Caki2 (cell line): ENCODE measurements at regions not wholly inside any gene's neighbourhood (a gene's known extent, or its start where the extent isn't known, plus 50 kb on each side); places are given as distances from the start of the nearest gene placed in this dataset.

Experiments used
- DNase-seq: peaks from one replicate; pipeline ENCODE4 v3.0.0-alpha.2; 2015; ENCODE audit warnings: low read depth
- in situ Hi-C: cut with HindIII; loops from 2 replicates; pipeline ENCODE4 v1.10.0; 2016; ENCODE audit warnings: low sequenced_read_pairs, low pct_unique_long_range_greater_than_20kb, mixed read lengths

- no peak for DNase-seq
- in situ Hi-C loops, result no loop called here
Measured at GRCh38 chr12:126163984-126164383, 1098.7 kb downstream of the AACS start.

DNA sequence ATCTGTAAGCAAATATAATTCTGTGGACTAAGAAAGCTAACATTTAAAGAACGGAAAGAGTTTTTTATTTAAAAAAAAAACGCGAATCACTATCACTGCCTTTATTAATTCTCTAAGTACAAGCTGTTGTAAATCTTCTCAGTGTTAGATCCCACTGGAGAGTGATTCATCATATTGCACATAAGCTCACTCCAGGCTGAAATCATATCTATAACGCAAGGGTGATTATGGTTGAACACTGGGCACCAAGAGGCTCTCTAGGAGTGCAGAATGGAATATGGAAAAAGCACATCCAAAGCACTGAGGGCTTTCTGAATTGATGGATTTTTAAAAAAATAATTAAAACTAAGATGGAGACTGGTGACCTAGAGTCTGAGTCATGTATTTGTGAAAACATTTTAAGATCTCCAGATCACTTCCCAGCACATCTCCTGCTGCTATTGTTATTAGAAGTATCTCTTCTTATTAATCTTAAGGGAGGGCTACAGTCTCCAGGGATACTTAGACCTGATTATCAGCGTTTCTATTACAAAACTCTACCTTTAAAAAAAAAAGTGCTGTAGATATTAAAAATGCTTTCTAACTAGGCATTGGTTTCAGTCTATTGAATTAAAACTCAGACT lies 1106.8 kb downstream of the AACS start:
- DNase-seq, result no peak
- in situ Hi-C loops, result no loop called here

GRCh38 chr12:126182619-126183236 lies 1117.5 kb downstream of the AACS start:
- in situ Hi-C loops, result no loop called here
- no peak for DNase-seq

- in situ Hi-C loops, result no loop called here
Measured at GRCh38 chr12:126185025-126185424, 1119.8 kb downstream of the AACS start.

GRCh38 chr12:126189856-126190255 lies 1124.6 kb downstream of the AACS start:
- in situ Hi-C loops, result no loop called here
- DNase-seq, result no peak

More at GRCh38 chr12:126185025-126185424, 1119.8 kb downstream of the AACS start:
- DNase-seq, result no peak

GRCh38 chr12:126191031-126191891 lies 1126.0 kb downstream of the AACS start:
- in situ Hi-C loops, result no loop called here
- no peak for DNase-seq

DNA sequence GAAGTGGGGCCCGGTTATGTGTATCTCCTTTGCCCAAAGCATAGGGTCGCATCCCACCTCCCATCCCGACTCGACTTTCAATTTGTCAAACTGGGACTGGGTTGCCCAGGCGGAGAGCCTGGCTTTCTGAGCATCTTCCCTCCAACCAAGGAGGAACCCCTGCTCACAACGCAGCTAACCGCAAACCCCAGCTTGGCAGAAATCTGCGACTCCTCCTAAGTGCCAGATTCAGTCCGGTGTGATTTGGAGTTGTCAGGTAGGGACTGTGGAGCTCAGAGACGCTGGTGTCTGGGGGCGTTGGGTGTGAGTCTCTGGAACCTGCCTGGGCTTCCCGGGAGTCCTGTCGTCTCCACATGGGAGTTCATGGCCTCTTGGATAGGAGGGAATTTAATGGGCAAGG lies 1126.7 kb downstream of the AACS start:
- in situ Hi-C loops, result no loop called here
- no peak for DNase-seq

DNA sequence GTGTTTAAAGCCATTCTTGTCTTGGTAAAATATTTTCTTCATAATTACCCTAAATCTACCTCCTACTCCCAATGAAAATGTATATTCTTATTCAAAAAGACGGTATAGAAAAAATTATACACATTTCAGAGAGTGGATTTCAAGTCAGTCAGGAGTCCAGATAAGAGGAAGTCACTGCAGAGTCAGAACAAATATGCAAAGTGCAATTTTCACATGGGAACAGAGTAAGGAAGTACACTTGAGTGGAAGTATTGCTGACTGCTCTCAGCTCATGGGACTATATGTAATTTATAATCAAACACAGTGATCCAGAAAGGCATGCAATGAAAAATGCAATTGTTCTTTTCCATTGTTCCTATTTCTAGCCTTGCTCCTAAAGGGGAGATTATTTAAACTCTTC lies 1128.0 kb downstream of the AACS start:
- in situ Hi-C loops, result no loop called here
- DNase-seq, result no peak

DNA sequence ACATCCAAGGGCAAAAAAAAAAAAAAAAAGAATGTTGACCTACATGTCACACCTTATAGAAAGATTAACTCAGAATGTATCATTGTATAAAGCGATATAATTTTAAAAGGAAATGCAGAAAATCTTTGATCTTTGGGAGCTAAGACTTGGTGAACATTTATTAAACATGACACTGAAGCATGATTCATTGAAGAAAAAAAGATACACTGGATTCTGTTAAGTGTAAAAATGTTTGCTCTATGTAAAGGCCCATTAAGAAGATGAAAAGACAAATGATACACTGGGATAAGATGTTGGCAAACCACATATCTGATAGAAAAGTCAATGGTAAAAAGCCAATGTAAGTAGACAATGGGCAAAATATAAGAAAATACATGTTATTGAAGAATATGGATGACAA lies 1131.0 kb downstream of the AACS start:
- DNase-seq, result no peak
- in situ Hi-C loops, result no loop called here

DNA sequence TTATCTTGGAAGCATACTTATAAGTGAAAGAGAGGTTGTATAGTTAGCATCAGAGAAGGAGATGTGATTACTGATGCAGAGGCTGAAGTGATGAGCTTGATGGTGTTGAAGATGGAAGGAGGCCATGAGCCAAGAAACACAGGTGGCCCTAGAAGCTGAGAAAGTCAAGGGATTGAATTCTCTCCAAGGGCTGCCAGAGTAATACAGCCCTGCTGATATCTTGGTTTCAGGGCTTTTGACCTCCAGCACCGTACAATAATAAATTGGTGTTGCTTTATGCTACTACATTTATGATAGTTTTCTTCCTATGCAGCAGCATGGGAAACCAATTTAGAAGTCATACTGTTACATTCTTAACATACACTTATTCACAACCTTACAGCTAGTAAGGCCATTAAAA lies 1133.3 kb downstream of the AACS start:
- in situ Hi-C loops, result no loop called here
- DNase-seq, result no peak

DNA sequence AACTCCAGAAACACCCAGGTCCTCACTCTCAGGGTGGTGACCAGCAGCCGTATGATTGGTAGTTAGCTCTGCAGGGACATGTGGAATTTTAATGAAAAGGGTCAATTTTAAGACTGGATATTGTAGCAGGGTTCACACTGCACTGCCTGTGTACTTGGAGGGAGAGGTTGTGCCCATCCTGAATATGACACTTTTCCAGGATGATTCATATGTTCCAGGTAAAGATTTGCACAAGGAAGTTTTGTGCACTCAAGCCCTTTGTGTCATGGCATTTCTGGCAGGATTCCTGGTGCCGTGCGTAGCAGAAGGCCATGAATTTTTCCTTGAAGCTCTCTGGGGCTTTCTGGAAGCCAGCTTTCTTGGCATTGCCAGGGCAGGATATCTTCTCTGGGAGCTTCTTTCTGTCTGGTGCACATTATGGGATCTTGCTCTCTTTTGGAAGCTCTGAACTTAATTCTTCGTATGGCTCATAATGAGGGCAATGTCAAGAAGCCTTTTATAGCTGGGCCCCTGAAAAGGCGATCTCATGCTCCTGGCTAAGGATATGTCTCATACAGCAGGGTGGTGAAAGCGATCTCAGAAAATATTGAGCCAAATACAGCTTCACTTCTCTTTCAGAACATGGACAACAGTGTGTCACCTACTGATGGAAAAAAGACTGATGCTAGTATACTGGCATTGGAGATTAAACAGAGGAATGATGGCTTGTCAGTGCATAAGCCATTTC lies 1133.9 kb downstream of the AACS start:
- DNase-seq, result no peak
- in situ Hi-C loops, result no loop called here

DNA sequence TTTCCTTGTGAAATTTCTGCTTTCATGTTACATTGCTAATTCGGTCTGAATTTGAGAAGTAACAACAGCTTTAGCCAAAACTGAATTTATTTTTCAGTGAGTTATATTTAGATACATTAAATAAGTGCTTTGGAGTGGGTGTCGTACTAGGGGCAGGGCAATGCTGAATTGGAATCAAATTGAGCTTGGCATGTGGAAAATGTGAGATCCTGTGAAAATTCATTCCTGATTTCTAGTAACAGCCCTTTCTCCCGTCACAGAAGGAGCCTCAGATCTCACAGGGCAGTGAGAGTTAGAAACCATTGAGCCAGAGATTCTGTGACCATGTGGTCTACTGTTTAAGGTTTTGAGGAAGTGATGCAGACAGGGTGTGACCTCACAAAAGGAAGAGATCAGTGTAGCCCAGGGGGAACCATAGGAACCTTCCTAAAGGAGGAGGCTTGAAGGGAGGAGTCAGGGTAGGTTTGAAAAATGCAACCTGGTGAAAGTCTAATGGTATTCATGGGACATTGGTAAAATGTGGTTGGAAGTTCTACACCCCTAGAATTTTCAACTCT lies 1136.8 kb downstream of the AACS start:
- DNase-seq, result no peak
- in situ Hi-C loops, result no loop called here

DNA sequence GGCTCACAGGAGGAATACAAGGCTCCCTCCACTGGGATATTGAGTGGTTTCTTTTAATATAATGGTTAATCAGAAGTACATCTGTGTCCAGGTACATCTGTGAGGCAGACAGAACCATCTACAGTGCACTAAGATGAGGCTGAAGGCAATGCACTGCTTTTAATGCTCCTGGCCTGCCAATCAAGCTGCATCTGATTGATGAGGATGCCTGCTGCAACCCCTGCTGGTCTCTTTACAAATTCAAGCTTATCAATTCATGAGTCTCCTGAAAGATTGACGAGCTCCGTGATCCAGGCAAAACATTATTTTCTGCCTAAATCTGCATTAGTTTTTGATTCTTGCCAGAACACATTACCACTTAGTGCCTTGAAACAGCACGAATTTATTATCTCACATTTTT lies 1139.1 kb downstream of the AACS start:
- DNase-seq, result no peak
- in situ Hi-C loops, result no loop called here

GRCh38 chr12:126210026-126210425 lies 1144.8 kb downstream of the AACS start:
- DNase-seq, result no peak
- in situ Hi-C loops, result no loop called here

DNA sequence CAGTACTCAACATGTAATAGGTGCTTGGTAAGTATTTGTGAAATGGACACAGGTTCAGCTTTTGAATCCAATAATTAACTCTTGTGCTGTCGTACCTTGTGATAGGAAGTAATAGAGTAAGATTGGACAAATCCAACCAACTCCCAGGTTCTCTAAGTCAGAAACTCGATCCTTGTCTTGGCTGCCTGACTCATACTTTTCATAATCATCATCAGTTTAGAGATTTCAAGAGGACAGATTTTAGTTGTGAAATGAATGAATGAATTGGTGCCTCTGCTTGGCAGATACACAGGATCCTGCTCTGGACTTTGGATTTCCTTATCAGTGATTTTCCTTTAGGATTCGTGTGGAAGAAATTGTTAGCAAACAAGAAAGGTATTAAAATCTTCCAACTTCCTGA lies 1145.2 kb downstream of the AACS start:
- in situ Hi-C loops, result no loop called here

DNA sequence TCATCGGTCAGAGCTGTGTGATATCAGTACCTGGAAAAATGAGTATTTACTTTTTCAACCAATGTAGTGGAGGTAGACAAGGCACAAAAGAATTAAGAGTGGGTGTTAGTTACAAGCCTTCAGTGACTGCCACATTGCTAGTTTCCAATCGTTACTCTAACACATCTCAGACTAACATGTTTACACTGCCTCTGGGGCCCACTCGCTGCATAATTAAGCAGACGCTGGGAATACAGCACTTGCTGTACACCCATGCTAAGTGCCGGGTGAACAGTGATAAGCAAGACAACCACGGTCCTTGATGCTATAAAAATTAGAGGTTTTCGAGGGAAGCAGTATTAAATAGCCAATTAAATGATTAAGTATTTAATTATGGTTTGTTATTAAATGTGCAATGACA lies 1147.6 kb downstream of the AACS start:
- no peak for DNase-seq
- in situ Hi-C loops, result no loop called here

More for the DNA sequence above, 1145.2 kb downstream of the AACS start:
- DNase-seq, result no peak

DNA sequence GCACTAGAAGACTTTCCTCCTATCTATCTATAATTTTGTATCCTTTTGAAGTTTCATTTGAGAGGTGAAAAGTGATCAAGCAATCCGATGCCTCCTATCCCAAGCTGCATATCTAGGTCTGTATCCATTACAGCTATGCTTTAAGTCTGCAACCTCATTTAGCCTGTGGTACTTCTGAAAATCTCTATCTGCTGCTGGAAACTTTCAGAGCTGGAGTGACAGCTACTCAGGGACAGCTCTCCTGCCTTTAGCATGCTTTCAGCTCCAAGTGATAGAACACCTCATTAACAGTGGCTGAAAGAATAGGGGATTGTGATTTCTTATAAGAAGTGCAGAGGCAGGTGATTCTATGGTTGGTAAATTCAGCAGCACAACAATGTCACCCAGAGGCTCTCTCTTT lies 1153.5 kb downstream of the AACS start:
- no peak for DNase-seq
- in situ Hi-C loops, result no loop called here

DNA sequence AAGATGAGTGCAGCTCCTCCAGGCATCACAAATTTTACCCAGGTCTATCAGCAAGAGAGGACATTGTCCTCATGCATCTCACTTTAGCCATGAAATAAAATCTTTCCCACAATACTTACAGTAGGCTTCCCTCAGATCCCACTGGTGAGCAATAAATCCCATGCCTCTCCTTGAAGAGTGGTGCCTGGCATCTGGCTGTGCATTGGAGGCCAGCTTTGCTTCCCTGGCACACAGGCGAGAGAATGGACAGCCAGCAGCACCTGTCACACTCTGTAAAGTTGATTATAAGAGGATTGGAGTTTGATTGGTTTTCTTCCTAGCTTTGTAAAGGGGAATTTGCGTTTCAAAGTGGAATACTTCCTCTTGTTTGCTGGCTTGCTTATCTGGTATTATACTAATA lies 1153.9 kb downstream of the AACS start:
- DNase-seq, result no peak
- in situ Hi-C loops, result no loop called here
